Pancreas (tissue), 10 donors: ENCODE measurements at regions not wholly inside any gene's neighbourhood (a gene's known extent, or its start where the extent isn't known, plus 50 kb on each side); places are given as distances from the start of the nearest gene placed in this dataset.

Experiments used
- ATAC-seq, 4 donors: fragments of 200-7000 bp; cut with Tn5 transposase; one replicate each; pipeline versions ENCODE4 v1.8.0 to v1.9.1; 2020; ENCODE audit warnings: mild to moderate bottlenecking in 4 of 4, moderate library complexity in 4 of 4
- DNase-seq, 6 donors: peaks; one replicate each; pipeline ENCODE4 v3.0.0-alpha.2; 2020
- FAIRE-seq: peaks from 2 replicates; lab custom pipeline; 2012; peaks lifted over from hg19 to GRCh38; lab: Jason Lieb, UNC
- H3K27ac ChIP-seq, 4 donors: fragments of 200-600 bp; sonication (generic); 1 replicate in 3 of 4; 2 replicates in 1 of 4; pipeline versions ENCODE4 v1.5.0 to v1.8.0; 2020
- H3K27me3 ChIP-seq, 4 donors: fragments of 200-600 bp; one replicate each; pipeline ENCODE4 v1.8.0; 2021
- H3K36me3 ChIP-seq, 3 donors: fragments of 200-600 bp; sonication (generic) in 1 of 3; one replicate each; pipeline versions ENCODE4 v1.5.0 to v1.8.0; 2020 to 2021
- H3K4me1 ChIP-seq, 3 donors: fragments of 200-600 bp; one replicate each; pipeline ENCODE4 v1.8.0; 2021
- H3K4me3 ChIP-seq, 4 donors: fragments of 200-600 bp; sonication (generic) in 2 of 4; one replicate each; pipeline versions ENCODE4 v1.5.0 to v1.8.0; 2020 to 2021
- H3K9me3 ChIP-seq, 4 donors: fragments of 200-600 bp; one replicate each; pipeline ENCODE4 v1.8.0; 2021
- CTCF ChIP-seq, 4 donors: fragments of 200-600 bp; sonication (generic) in 3 of 4; IDR thresholded peaks; one replicate each; pipeline versions ENCODE4 v1.5.0 to v1.8.0; 2021; ENCODE audit warnings: antibody characterized with exemption in 4 of 4
- WGBS, 2 donors: extraction: QIAGEN DNeasy Blood & Tissue Kit; methylation state at CpG; one replicate each; pipeline ENCODE4 v1.1.7; 2013; 5-methylcytosine and 5-hydroxymethylcytosine counted together
- intact Hi-C, 3 donors: fragments of 100-400 bp; cut with DNase I; formaldehyde crosslinking; loops; one replicate each; pipeline versions ENCODE4 v1.11.1 to v1.14.2; 2022
- donor health status: healthy with polysubstance abuse.
- donor health status: DM: no; HTN: no; CAD: no; lungs with moderate emphysema.
- donor health status: DM: no; HTN: no; CAD: no.
- donor health status: control.
- donor health status: control.
- donor health status: Bipolar disorder and iron deficiency.
- donor health status: DM: yes; HTN: yes; CAD: no.
- donor health status: DM: no; HTN: no; CAD: no.
- donor health status: DM: no; HTN: no; CAD: no.
- donor health status: DM: yes; HTN: yes; CAD: no.

GRCh38 chr7:10282909-10283308, 690.8 kb upstream of the PHF14 start:
- Histone ChIP-seq H3K4me3 (no peak overlapping the region), H3K27ac (no peak overlapping the region), H3K9me3 (no peaks in the 10 kb centered on the region), H3K4me1 (no peaks in the 10 kb centered on the region), H3K36me3 (no peaks in the 10 kb centered on the region), H3K27me3 (no peaks in the 10 kb centered on the region)
- ATAC-seq (no peak), FAIRE-seq (no peak), DNase-seq (no peak)
- intact Hi-C loops: no loop called here
- TF ChIP-seq CTCF (IDR thresholded peaks at IDR 0.05): no peak

GRCh38 chr7:10284001-10284400, 689.7 kb upstream of the PHF14 start:
- Histone ChIP-seq H3K4me3 (no peak overlapping the region), H3K27me3 (no peaks in the 10 kb centered on the region), H3K4me1 (no peaks in the 10 kb centered on the region), H3K9me3 (no peaks in the 10 kb centered on the region), H3K36me3 (no peaks in the 10 kb centered on the region), H3K27ac (no peak overlapping the region)
- no peak for TF ChIP-seq CTCF (IDR thresholded peaks at IDR 0.05)
- 74 to 78% methylated on average over 1 of the region's 1 CpG for WGBS, 2 donors
- FAIRE-seq (no peak), DNase-seq (no peak), ATAC-seq (no peak)
- intact Hi-C loops: no loop called here

GRCh38 chr7:10299384-10299783, 674.3 kb upstream of the PHF14 start:
- FAIRE-seq: no peak
- no peak for DNase-seq
- TF ChIP-seq CTCF (IDR thresholded peaks at IDR 0.05): no peak
- WGBS, 2 donors: 60 to 78% methylated on average over 3 of the region's 3 CpGs
- H3K36me3 ChIP-seq: no peaks in the 10 kb centered on the region
- intact Hi-C loops: no loop called here
- no peak overlapping the region for H3K4me3 ChIP-seq
- H3K9me3 ChIP-seq: no peaks in the 10 kb centered on the region
- H3K4me1 ChIP-seq: peaks cover 0 to 6% (median 0%) of the 10 kb centered on the region in 3 donors
- no peaks in the 10 kb centered on the region for H3K27me3 ChIP-seq
- no peak for ATAC-seq
- no peak overlapping the region for H3K27ac ChIP-seq

GRCh38 chr7:10300577-10300976, 673.1 kb upstream of the PHF14 start:
- Histone ChIP-seq H3K27me3 (no peaks in the 10 kb centered on the region), H3K9me3 (no peaks in the 10 kb centered on the region), H3K4me3 (no peak overlapping the region), H3K27ac (no peak overlapping the region), H3K36me3 (no peaks in the 10 kb centered on the region), H3K4me1 (peaks cover 0 to 6% (median 0%) of the 10 kb centered on the region in 3 donors)
- intact Hi-C loops: no loop called here
- 17 to 18% methylated on average over 5 of the region's 5 CpGs for WGBS, 2 donors
- TF ChIP-seq CTCF (IDR thresholded peaks at IDR 0.05): no peak
- DNase-seq: no peak
- peak in 2 of 4 donors; percentile 27 to 60 for ATAC-seq
- FAIRE-seq: no peak

- no peaks in the 10 kb centered on the region for H3K27me3 ChIP-seq
- H3K27ac ChIP-seq: no peak overlapping the region
- FAIRE-seq: no peak
- no peaks in the 10 kb centered on the region for H3K4me1 ChIP-seq
- TF ChIP-seq CTCF (IDR thresholded peaks at IDR 0.05): no peak
- no peaks in the 10 kb centered on the region for H3K9me3 ChIP-seq
- H3K36me3 ChIP-seq: no peaks in the 10 kb centered on the region
- ATAC-seq: peak in 2 of 4 donors; percentile 37 to 54
- no peak for DNase-seq
- intact Hi-C loops: no loop called here
- no peak overlapping the region for H3K4me3 ChIP-seq
Observed at GRCh38 chr7:10308276-10308675, 665.4 kb upstream of the PHF14 start.
